ENCODE measurements at regions not wholly inside any gene's neighbourhood (a gene's known extent, or its start where the extent isn't known, plus 50 kb on each side); places are given as distances from the start of the nearest gene placed in this dataset.

- TF ChIP-seq CTCF (conservative IDR thresholded peaks at IDR 0.05; ENCODE audit: low read depth, low read length) (no peak), RFX5 (IDR thresholded peaks at IDR 0.05; ENCODE audit: low read depth, low read length) (no peak), POLR2A (IDR thresholded peaks at IDR 0.05; ENCODE audit: low read depth, low read length) (no peak), NFE2L2 (IDR thresholded peaks at IDR 0.05; ENCODE audit: low read depth, low read length) (no peak), MAFK (IDR thresholded peaks at IDR 0.05; ENCODE audit: low read depth, low read length) (no peak), MAZ (IDR thresholded peaks at IDR 0.05; ENCODE audit: borderline replicate concordance, low read depth, low read length) (no peak), CEBPB (IDR thresholded peaks at IDR 0.05; ENCODE audit: low read depth, low read length) (no peak), RAD21 (IDR thresholded peaks at IDR 0.05; ENCODE audit: low read length) (no peak), FOS (IDR thresholded peaks at IDR 0.05; ENCODE audit: low read depth, low read length) (no peak), SMC3 (IDR thresholded peaks at IDR 0.05; ENCODE audit: low read depth, low read length) (no peak), CHD1 (IDR thresholded peaks at IDR 0.05; ENCODE audit: low read depth, low read length) (no peak), RCOR1 (IDR thresholded peaks at IDR 0.05; ENCODE audit: insufficient replicate concordance, low read length) (no peak), BHLHE40 (IDR thresholded peaks at IDR 0.05; ENCODE audit: low read depth, low read length) (no peak)
Observed at GRCh38 chr6:10000551-10000950, 414.3 kb downstream of the TFAP2A start.
